GM18499 (cell line): ENCODE measurements at regions not wholly inside any gene's neighbourhood (a gene's known extent, or its start where the extent isn't known, plus 50 kb on each side); places are given as distances from the start of the nearest gene placed in this dataset.

Source experiments
- ATAC-seq: cut with Tn5 transposase; IDR thresholded peaks from one replicate; pipeline ENCODE4 v1.9.1; 2021; ENCODE audit warnings: moderate number of reproducible peaks; ENCODE audit not compliant: insufficient read depth, unreplicated experiment

DNA sequence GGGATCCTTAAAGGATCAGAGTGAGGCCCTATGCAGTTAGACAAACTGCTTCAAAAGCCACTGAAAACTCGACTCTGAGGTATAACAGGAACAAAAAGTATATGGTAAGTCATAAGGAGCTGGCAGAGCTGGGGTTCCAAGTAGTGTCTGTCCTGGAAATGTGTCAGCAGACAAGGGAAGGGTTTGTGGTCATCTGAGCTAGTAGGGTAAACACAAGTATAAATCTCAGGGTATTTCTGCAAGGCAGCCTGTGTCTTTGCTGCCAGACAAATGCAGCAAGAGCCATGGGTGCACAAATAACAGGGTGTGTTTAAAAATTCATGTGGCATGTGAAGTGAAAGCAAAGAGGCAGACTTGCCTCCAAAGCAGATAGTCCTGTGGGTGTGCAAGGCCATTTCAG is 759.0 kb upstream of the ADAMTS5 start:
- ATAC-seq: no peak

- ATAC-seq: no peak
These were observed 755.2 kb upstream of the ADAMTS5 start for GRCh38 chr21:27722095-27722494.

GRCh38 chr21:27721675-27722074 is 754.8 kb upstream of the ADAMTS5 start:
- no peak for ATAC-seq

DNA sequence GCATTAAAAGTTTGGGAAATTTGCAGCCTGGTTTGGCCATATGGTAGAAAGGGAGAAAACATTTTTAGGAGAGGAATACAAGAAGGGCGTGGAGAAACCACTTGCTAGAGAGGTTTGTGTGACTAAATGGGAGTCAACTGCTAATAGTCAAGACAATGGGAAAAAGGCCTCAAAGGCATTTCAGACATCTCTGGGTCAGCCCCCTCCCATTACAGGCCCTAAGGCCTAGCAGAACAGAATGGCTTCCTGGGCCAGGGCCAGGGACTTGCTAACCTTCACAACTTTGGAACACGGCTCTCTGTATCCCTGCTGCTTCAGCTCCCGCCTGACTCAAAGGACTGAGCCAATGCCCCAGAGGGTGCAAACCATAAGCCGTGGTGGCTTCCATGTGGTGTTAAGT is 752.3 kb upstream of the ADAMTS5 start:
- ATAC-seq: no peak

GRCh38 chr21:27715131-27715530 is 748.2 kb upstream of the ADAMTS5 start:
- ATAC-seq: no peak

DNA sequence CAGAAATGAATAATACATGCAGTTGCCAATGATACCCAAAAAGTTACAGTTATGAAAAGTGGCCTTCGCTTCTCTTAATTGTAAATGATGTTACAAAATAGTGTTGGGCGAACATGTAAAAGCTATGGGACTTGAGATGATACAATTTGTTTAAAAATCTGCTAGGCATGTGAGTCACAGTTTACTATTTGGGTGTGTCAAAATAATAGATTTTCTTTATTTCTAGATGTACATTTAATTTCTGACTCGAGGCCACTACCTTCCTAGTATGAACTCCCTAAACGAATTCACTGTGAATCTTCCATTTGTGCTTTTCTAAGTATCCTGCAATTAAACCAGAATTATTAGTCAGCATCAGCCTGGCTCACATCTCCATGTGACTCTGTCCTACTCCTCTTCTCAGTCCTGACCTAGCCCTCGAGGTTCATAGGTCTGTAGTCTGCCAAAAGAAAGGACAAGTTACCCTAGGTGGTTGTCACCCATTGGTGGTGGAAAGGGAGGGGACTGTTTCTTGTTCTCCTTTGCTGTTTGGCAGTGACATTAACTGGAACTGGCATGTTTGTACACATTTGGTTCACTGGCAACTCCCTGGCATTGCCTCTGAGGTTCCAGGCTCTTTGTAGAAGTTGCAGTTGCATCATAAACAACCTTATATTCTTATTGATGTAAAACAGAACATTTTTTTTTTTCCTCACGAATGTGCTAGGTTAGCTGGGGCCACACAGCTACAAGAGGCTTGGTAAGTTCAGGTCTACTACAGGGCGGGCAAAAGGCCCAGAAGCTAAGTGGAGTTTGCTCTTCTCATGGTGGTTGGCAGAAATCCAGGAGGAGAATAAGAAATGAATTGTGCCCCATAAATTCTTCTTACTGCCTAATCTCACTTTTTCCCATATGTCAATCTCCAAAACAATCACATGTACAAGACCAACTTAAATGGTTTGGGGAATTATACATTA is 746.5 kb upstream of the ADAMTS5 start:
- ATAC-seq: no peak

DNA sequence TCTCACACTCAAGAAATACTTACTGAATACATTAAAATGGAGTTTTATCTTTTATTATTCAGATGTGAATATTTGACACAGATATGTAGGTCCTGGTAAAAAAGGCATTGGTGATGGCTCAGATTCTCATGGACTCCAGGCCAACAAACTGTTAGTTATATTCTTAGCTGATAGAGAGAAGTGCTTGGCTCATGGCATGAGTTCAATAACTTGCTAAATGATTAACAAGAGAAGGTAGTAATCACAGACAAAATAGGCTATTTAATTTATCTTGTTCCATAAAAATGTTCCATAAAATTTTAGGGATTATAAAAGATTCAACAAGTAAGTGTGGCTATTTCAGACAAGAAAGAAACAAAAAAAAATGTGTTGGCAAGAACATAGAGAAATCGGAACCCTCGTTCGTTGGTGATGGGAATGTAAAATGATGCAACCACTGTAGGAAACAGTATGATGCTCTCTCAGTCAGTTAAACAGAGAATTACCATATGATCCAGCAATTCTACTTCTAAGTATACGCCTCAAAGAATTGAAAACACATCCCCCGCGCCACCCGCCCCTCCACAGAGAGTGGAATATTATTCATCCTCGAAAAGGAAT is 737.8 kb upstream of the ADAMTS5 start:
- ATAC-seq: no peak

DNA sequence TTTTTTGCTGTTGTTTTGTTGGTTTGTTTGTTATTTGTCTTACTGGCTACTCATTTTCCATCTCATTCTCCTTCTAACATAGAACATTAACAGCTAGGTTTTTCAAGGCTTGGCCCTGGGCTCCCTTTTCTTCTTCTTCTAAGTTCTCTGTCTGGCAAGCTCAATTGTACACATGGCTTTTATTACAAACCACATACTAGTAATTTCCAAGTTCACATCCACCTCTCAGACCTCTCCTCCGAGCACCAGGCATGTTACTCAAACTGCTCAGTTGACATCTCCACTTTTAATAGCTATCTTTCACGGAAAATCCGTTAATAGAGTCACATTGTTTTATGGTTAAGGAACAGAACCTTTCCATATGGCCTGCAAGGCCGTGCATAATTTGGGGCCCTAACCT is 736.9 kb upstream of the ADAMTS5 start:
- ATAC-seq: no peak

GRCh38 chr21:27700974-27701614 is 734.2 kb upstream of the ADAMTS5 start:
- ATAC-seq: no peak

GRCh38 chr21:27695246-27695645 is 728.4 kb upstream of the ADAMTS5 start:
- ATAC-seq: no peak

DNA sequence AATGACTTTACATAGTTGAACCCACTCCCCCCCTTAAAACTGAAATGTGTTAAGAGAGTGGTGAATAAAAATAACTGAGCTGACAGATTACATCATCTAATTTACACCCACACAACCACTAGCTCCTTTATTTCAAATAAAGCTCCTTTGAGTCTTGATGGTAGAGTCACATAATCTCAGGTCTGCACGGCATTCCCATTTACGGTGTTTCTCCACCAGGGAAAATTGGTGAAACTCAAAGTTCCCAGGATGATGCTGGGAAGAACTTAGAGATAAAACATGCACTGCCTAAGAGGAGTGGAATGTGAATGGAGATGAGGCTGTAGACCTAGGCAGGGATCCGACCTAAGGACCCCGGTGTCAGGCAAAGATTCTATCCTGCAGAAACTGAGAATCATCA is 727.8 kb upstream of the ADAMTS5 start:
- ATAC-seq: no peak

DNA sequence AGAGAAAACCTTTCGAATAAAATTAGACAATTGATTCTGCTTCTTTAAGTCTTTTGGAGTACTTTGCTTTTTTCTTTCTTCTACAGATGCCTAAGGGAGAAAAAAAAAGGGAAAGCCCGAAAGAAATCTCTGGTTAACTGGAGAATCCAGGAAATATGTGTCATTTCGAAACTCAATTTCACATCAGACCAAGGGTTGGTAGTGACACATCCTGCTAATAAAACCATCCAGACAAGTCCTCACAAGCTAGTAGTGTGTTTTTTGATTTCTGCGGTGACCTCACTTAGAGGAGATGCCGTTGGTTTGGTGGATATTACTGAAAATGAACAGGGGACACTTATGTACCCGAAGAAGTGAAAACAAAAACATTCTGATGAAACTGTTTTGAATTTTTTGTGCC is 726.5 kb upstream of the ADAMTS5 start:
- no peak for ATAC-seq

GRCh38 chr21:27691516-27691915 is 724.6 kb upstream of the ADAMTS5 start:
- ATAC-seq: no peak

DNA sequence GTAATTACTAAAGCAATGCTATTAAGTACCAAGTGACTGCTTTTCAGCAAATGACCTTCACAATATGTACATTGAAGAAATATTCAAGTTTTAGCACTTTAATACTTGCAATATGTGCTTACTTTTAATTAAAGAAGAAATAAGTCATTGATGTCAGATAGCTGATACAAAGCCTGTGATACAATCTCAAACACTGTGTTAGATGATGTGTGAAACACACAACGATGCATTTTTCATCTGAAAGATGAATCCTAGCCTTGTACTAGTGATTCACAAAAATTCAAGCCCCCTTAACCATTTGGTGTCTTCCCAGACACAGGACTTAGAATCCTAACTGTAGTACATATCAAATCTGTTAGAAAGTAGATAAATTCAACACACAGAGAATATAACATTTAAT is 724.1 kb upstream of the ADAMTS5 start:
- ATAC-seq: no peak

GRCh38 chr21:27690426-27690825 is 723.5 kb upstream of the ADAMTS5 start:
- no peak for ATAC-seq

GRCh38 chr21:27688773-27689172 is 721.9 kb upstream of the ADAMTS5 start:
- no peak for ATAC-seq

DNA sequence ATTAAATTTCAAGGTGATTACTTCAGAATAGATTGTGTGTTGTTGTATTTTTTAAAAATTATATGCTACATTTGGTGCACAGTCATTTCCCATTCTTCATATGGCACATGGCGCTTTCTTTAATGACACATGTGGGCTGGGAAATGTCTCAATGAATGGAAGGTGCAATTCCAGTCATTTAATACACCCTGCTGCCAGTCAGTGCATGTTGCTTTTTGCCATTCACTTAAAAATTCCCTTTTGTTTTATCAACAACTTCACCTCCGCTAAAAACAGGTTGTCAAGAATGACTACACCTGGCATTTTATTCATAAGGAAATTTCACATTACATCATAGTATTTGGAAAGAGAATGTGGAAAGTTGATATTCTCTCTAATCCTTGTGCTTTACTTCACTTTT is 716.4 kb upstream of the ADAMTS5 start:
- ATAC-seq: no peak

DNA sequence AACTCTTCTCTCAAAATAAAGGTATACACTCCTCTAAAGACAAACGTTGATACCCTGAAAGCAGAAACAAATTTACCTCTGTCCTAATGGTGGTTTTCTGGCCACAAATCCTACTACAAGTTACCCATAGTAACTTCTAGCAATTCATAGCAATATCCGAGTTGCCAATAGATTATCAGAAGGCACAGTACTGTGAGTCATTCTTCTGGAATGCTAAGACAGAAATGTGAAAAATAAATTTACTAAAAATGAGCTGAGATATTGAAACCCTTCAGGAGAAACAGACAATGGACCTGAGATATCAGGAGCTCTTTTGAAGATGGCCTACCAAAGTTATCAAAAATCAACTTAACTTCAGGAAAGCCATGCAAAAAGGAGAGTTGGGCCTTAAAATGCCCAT is 715.0 kb upstream of the ADAMTS5 start:
- ATAC-seq: no peak

- ATAC-seq: no peak
These were observed 714.1 kb upstream of the ADAMTS5 start for GRCh38 chr21:27681038-27681437.

DNA sequence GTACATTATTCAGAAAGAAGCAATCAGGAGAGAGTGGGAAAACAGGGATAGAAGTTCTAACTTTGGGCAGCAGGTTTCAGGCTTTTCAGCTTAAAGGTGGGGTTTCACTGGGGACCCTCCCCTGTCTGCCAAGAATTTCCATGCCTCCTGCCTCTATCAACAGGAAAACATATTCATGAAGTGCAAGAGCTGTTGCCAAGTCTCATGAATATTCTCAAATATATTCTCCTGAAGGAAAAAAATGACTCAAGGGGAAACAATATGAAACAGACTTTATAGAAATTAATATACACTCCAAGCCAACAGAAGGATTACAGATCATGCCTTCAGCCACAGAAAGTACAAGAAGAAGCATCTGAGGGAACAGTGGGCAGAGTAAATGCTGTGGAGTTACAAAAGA is 713.3 kb upstream of the ADAMTS5 start:
- ATAC-seq: no peak

DNA sequence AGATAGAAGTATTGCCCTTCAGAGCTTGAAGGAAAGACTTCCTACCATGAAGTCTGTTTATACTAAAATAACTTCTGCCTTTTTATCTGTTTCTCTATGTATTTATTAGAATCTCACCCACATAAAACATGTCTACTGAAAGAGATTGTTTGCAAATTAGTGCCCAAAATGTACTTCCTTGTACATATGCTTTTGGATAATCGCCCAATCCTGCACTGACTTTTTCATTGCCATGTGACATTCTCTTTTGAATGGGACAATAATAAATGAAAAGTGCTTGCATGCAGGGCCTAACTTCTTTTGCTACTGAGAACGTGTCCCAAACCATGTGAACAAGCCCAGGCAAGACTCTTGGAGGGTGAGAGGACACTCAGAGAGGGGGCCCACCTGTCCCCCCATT is 711.6 kb upstream of the ADAMTS5 start:
- no peak for ATAC-seq
